CD4-positive, alpha-beta T cell (primary cell): ENCODE measurements at regions not wholly inside any gene's neighbourhood (a gene's known extent, or its start where the extent isn't known, plus 50 kb on each side); places are given as distances from the start of the nearest gene placed in this dataset.

Experiments used
- ATAC-seq: fragments of 200-7000 bp; cut with Tn5 transposase; one replicate; pipeline ENCODE4 v1.10.0; 2022; ENCODE audit warnings: mild to moderate bottlenecking; ENCODE audit not compliant: poor library complexity
- CTCF ChIA-PET: fragments of 350-600 bp; sonication (Branson Sonifier 250); formaldehyde crosslinking; loops from one replicate; lab custom pipeline; 2021; ENCODE audit warnings: antibody characterized with exemption, inconsistent platforms; lab: Charles Lee
- POLR2A ChIA-PET: fragments of 350-600 bp; sonication (Branson Sonifier 250); formaldehyde crosslinking; loops from one replicate; lab custom pipeline; 2021; ENCODE audit warnings: antibody characterized with exemption, inconsistent platforms; lab: Charles Lee
- DNase-seq, 14 experiments: peaks; one replicate each; pipeline ENCODE4 v3.0.0-alpha.2; 2013 to 2020; ENCODE audit warnings: mixed read lengths in 2 of 14
- H3K27ac ChIP-seq, 2 donors: one replicate each; pipeline versions ENCODE4 v1.5.1 to v1.7.0; 2013; ENCODE audit warnings: low read length in 2 of 2, low read depth in 1 of 2, mild to moderate bottlenecking in 1 of 2
- H3K27me3 ChIP-seq, 2 experiments: 1 replicate in 1 of 2; 2 replicates in 1 of 2; pipeline versions ENCODE4 v1.6.1 to v1.7.0; 2013; ENCODE audit warnings: low read length in 2 of 2, control low read depth in 1 of 2, mild to moderate bottlenecking in 1 of 2, moderate library complexity in 1 of 2; ENCODE audit not compliant: insufficient read depth in 2 of 2, control insufficient read depth in 1 of 2
- H3K36me3 ChIP-seq: one replicate; pipeline ENCODE4 v1.6.1; 2013; ENCODE audit warnings: low read length, control low read depth; ENCODE audit not compliant: insufficient read depth
- H3K4me1 ChIP-seq: one replicate; pipeline ENCODE4 v1.6.1; 2013; ENCODE audit warnings: low read length, control low read depth; ENCODE audit not compliant: insufficient read depth
- H3K4me3 ChIP-seq: one replicate; pipeline ENCODE4 v1.5.1; 2013; ENCODE audit warnings: mild to moderate bottlenecking, low read length, moderate library complexity
- H3K9me3 ChIP-seq, 2 experiments: 1 replicate in 1 of 2; 2 replicates in 1 of 2; pipeline versions ENCODE4 v1.6.1 to v1.7.0; 2013; ENCODE audit warnings: low read length in 2 of 2, mild to moderate bottlenecking in 2 of 2, control low read depth in 1 of 2, moderate library complexity in 1 of 2; ENCODE audit not compliant: control insufficient read depth in 1 of 2, insufficient read depth in 1 of 2
- H3K27ac Mint-ChIP-seq: one replicate; pipeline ENCODE4 v1.8.0; 2020; ENCODE audit warnings: mixed read lengths
- H3K27me3 Mint-ChIP-seq: one replicate; pipeline ENCODE4 v1.8.0; 2021; ENCODE audit warnings: mixed read lengths
- H3K36me3 Mint-ChIP-seq: one replicate; pipeline ENCODE4 v1.8.0; 2021; ENCODE audit warnings: low read depth, mixed read lengths
- H3K4me1 Mint-ChIP-seq: one replicate; pipeline ENCODE4 v1.8.0; 2021; ENCODE audit warnings: low read depth, mixed read lengths
- H3K4me3 Mint-ChIP-seq: one replicate; pipeline ENCODE4 v1.8.0; 2020; ENCODE audit warnings: mild to moderate bottlenecking, mixed read lengths
- H3K9me3 Mint-ChIP-seq: one replicate; pipeline ENCODE4 v1.8.0; 2020; ENCODE audit warnings: mixed read lengths
- CTCF ChIP-seq: fragments of 200-600 bp; IDR thresholded peaks from one replicate; pipeline ENCODE4 v1.8.0; 2022; ENCODE audit warnings: antibody characterized with exemption, mild to moderate bottlenecking
- intact Hi-C, 2 experiments: fragments of 100-400 bp; cut with DNase I in 1 of 2; cut with micrococcal nuclease in 1 of 2; formaldehyde crosslinking; loops; one replicate each; pipeline versions ENCODE4 v1.15.1 to v1.9.0; 2023 to 2025; cut with DNase I, micrococcal nuclease

- Mint-ChIP-seq H3K27me3 (no peaks in the 10 kb centered on the region), H3K4me3 (no peak overlapping the region), H3K4me1 (no peaks in the 10 kb centered on the region), H3K9me3 (peaks cover 2% of the 10 kb centered on the region), H3K27ac (no peak overlapping the region), H3K36me3 (no peaks in the 10 kb centered on the region)
- no peaks in the 10 kb centered on the region for H3K36me3 ChIP-seq
- H3K27me3 ChIP-seq = no peaks in the 10 kb centered on the region
- H3K27ac ChIP-seq = no peak overlapping the region
- intact Hi-C loops = no loop called here
- CTCF ChIA-PET = no interaction called here
- H3K4me3 ChIP-seq = no peak overlapping the region
- H3K4me1 ChIP-seq = no peaks in the 10 kb centered on the region
- H3K9me3 ChIP-seq = peaks cover 0 to 4% of the 10 kb centered on the region in 2 experiments
- POLR2A ChIA-PET = no interaction called here
- DNase-seq (no peak), ATAC-seq (no peak)
- TF ChIP-seq CTCF = no peak
These were observed 765.1 kb upstream of the FBXO33 start for GRCh38 chr14:40197344-40197743.

GRCh38 chr14:40188006-40188405, 755.8 kb upstream of the FBXO33 start:
- POLR2A ChIA-PET = no interaction called here
- no peaks in the 10 kb centered on the region for H3K27me3 ChIP-seq
- Mint-ChIP-seq H3K9me3 (peaks cover 7% of the 10 kb centered on the region), H3K27ac (no peak overlapping the region), H3K4me3 (no peak overlapping the region), H3K27me3 (no peaks in the 10 kb centered on the region), H3K4me1 (no peaks in the 10 kb centered on the region), H3K36me3 (no peaks in the 10 kb centered on the region)
- ATAC-seq = no peak
- no peak overlapping the region for H3K4me3 ChIP-seq
- peaks cover 0 to 10% of the 10 kb centered on the region in 2 experiments for H3K9me3 ChIP-seq
- H3K27ac ChIP-seq = no peak overlapping the region
- no peak for TF ChIP-seq CTCF
- no peaks in the 10 kb centered on the region for H3K36me3 ChIP-seq
- DNase-seq = no peak
- H3K4me1 ChIP-seq = no peaks in the 10 kb centered on the region
- CTCF ChIA-PET = no interaction called here
- intact Hi-C loops = no loop called here

GRCh38 chr14:40164083-40164482, 731.9 kb upstream of the FBXO33 start:
- H3K4me1 Mint-ChIP-seq = no peaks in the 10 kb centered on the region
- no peak for DNase-seq
- no peaks in the 10 kb centered on the region for H3K36me3 Mint-ChIP-seq
- TF ChIP-seq CTCF = no peak
- H3K9me3 Mint-ChIP-seq = peaks cover 14% of the 10 kb centered on the region
- no peak overlapping the region for H3K27ac Mint-ChIP-seq
- Histone ChIP-seq H3K27ac (no peak overlapping the region), H3K36me3 (no peaks in the 10 kb centered on the region), H3K4me3 (no peak overlapping the region), H3K4me1 (no peaks in the 10 kb centered on the region), H3K9me3 (peaks cover 5 to 12% of the 10 kb centered on the region in 2 experiments), H3K27me3 (no peaks in the 10 kb centered on the region)
- H3K27me3 Mint-ChIP-seq = no peaks in the 10 kb centered on the region
- CTCF ChIA-PET = no interaction called here
- no peak overlapping the region for H3K4me3 Mint-ChIP-seq
- intact Hi-C loops = no loop called here
- no peak for ATAC-seq
- POLR2A ChIA-PET = no interaction called here
